K562 (cell line): ENCODE measurements at regions not wholly inside any gene's neighbourhood (a gene's known extent, or its start where the extent isn't known, plus 50 kb on each side); places are given as distances from the start of the nearest gene placed in this dataset.

Experiments used
- ATAC-seq: fragments of 200-7000 bp; cut with Tn5 transposase; 3 replicates; pipeline ENCODE4 v1.9.1; 2020; ENCODE audit warnings: moderate library complexity
- BruUV-seq: library from RNA; stranded (reverse); fragments of 400-500 nt; replicated peaks from 2 replicates; lab custom pipeline; 2021; lab: Mats Ljungman, UMichigan
- CTCF ChIA-PET: fragments of 300-600 bp; formaldehyde crosslinking; extraction: SDS; loops from one replicate; lab custom pipeline; 2021; ENCODE audit warnings: low intra/inter-chr PET ratio; lab: Yijun Ruan, JAX
- POLR2A ChIA-PET: fragments of 300-600, 350-650 bp; sonication (Branson Sonifier 250); formaldehyde crosslinking; extraction: SDS; loops from one replicate; lab custom pipeline; 2021; ENCODE audit warnings: antibody characterized with exemption, inconsistent platforms; lab: Yijun Ruan, JAX
- DNase-seq, 4 experiments: peaks; one replicate each; pipeline versions ENCODE4 v3.0.0 to v3.0.0-alpha.2; 2011 to 2018; ENCODE audit warnings: low spot score in 3 of 4, mixed read lengths in 3 of 4; ENCODE audit errors: extremely low read depth in 1 of 4
- FAIRE-seq: peaks from 2 replicates; lab custom pipeline; 2011; peaks lifted over from hg19 to GRCh38; lab: Jason Lieb, UNC
- H2AFZ ChIP-seq: 2 replicates; pipeline ENCODE4 v1.6.0; 2011; ENCODE audit warnings: low read depth, low read length, control low read depth, inconsistent platforms
- H3K27ac ChIP-seq: fragments of 200-600 bp; 3 replicates; pipeline ENCODE4 v1.8.0; 2011; ENCODE audit warnings: low read depth, mild to moderate bottlenecking, control low read depth, inconsistent platforms, low read length, moderate library complexity, mixed read lengths; ENCODE audit errors: extremely low read depth
- H3K27me3 ChIP-seq, 2 experiments: fragments of 300-600 bp in 1 of 2; 2 replicates in 1 of 2; 3 replicates in 1 of 2; pipeline versions ENCODE4 v1.6.0 to v1.8.0; 2011; ENCODE audit warnings: inconsistent platforms in 2 of 2, low read length in 2 of 2, mild to moderate bottlenecking in 1 of 2, mixed read lengths in 1 of 2, moderate library complexity in 1 of 2; ENCODE audit not compliant: control insufficient read depth in 2 of 2, insufficient read depth in 2 of 2
- H3K36me3 ChIP-seq: fragments of 300-600 bp; 3 replicates; pipeline ENCODE4 v1.8.0; 2011; ENCODE audit warnings: mild to moderate bottlenecking, low read length, inconsistent platforms; ENCODE audit not compliant: control insufficient read depth, insufficient read depth
- H3K4me1 ChIP-seq, 2 experiments: fragments of 200-600 bp in 1 of 2; replicated peaks in 1 of 2; 2 replicates in 1 of 2; 3 replicates in 1 of 2; pipeline versions ENCODE4 v1.5.1 to v1.8.0; 2011; ENCODE audit warnings: inconsistent platforms in 2 of 2, low read length in 2 of 2, mild to moderate bottlenecking in 1 of 2, mixed read lengths in 1 of 2, moderate library complexity in 1 of 2; ENCODE audit not compliant: control insufficient read depth in 2 of 2, insufficient read depth in 2 of 2
- H3K4me2 ChIP-seq: 2 replicates; pipeline ENCODE4 v1.6.1; 2011; ENCODE audit warnings: low read length, control low read depth, inconsistent platforms, mixed read lengths; ENCODE audit not compliant: insufficient read depth
- H3K4me3 ChIP-seq: fragments of 200-600 bp; sonication (generic), shearing (Covaris generic); 2 replicates; pipeline ENCODE4 v1.5.1; 2016; ENCODE audit warnings: control low read depth, inconsistent platforms
- H3K79me2 ChIP-seq: fragments of 200-600 bp; 3 replicates; pipeline ENCODE4 v1.8.0; 2011; ENCODE audit warnings: low read length, inconsistent platforms; ENCODE audit not compliant: control insufficient read depth, insufficient read depth
- H3K9ac ChIP-seq, 2 experiments: 2 replicates each; pipeline versions ENCODE4 v1.6.0 to v1.6.1; 2011; ENCODE audit warnings: low read depth in 2 of 2, low read length in 2 of 2, control low read depth in 1 of 2, inconsistent platforms in 1 of 2, mild to moderate bottlenecking in 1 of 2, mixed read lengths in 1 of 2; ENCODE audit not compliant: insufficient read depth in 1 of 2
- H3K9me1 ChIP-seq: one replicate; pipeline ENCODE4 v1.6.0; 2011; ENCODE audit warnings: inconsistent platforms, mild to moderate bottlenecking, low read length, moderate library complexity; ENCODE audit not compliant: control insufficient read depth, insufficient read depth
- H3K9me3 ChIP-seq: replicated peaks from 2 replicates; pipeline ENCODE4 v1.5.1; 2011; ENCODE audit warnings: low read depth, low read length, inconsistent platforms; ENCODE audit not compliant: control insufficient read depth, insufficient read depth
- H4K20me1 ChIP-seq: replicated peaks from 2 replicates; pipeline ENCODE4 v1.6.1; 2011; ENCODE audit warnings: low read length, inconsistent platforms, mixed read lengths; ENCODE audit not compliant: control insufficient read depth, insufficient read depth
- CBFA2T3 ChIP-seq: fragments of 450-650 bp; IDR thresholded peaks from 2 replicates; pipeline ENCODE4 v1.6.1; 2017
- RAD51 ChIP-seq: fragments of 450-650 bp; IDR thresholded peaks from 2 replicates; pipeline ENCODE4 v1.7.1; 2016; ENCODE audit warnings: low read depth, mild to moderate bottlenecking, borderline replicate concordance
- ZNF140 ChIP-seq: fragments of 250-450 bp; sonication (Bioruptor Pico); IDR thresholded peaks from 2 replicates; pipeline ENCODE4 v1.8.0; 2021; ENCODE audit warnings: moderate library complexity, mild to moderate bottlenecking, inconsistent platforms
- WGBS: fragments of 100-300 bp; shearing (Covaris generic); methylation state at CpG from one replicate; pipeline ENCODE4 v1.1.6; 2016; ENCODE audit warnings: low coverage, mixed read lengths; ENCODE audit not compliant: insufficient coverage; ENCODE audit errors: missing lambda C conversion rate; 5-methylcytosine and 5-hydroxymethylcytosine counted together
- in situ Hi-C: fragments of 300-500 bp; cut with MboI; formaldehyde crosslinking; loops from 4 replicates; pipeline ENCODE4 v1.15.0; 2018; ENCODE audit warnings: inconsistent platforms, mixed read lengths
- intact Hi-C: fragments of 100-400 bp; cut with micrococcal nuclease; formaldehyde crosslinking; loops from 2 replicates; pipeline ENCODE4 v1.14.2; 2022
- TF ChIP-seq, protein P1 (sequence below), 2 experiments: fragments of 450-650 bp; formaldehyde crosslinking in 1 of 2; IDR thresholded peaks; 2 replicates each; pipeline versions ENCODE4 v1.4.0 to v1.6.1; 2014 to 2020; ENCODE audit warnings: mild to moderate bottlenecking in 2 of 2, borderline replicate concordance in 1 of 2, low read depth in 1 of 2

DNA sequence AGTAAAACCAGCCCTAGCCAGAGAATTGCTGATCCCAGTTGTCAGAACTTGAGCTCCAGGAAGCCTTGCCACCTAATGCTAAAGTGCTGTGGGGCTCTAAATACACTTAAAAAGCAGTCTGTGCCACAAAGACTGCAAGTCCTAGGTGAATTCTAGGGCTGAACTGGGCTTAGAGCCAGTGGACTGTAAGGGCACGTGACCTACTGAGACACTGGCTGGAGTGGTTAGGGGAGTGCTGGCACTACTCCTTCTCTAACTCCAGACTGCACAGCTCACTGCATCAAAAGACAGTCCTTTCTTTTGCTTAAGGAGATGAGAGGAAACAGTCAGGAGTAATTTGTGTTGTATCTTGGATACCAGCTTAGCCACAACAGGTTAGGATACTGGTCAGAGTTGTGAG is 1240.2 kb downstream of the FAM133A start:
- no peak overlapping the region for H3K9ac ChIP-seq
- BruUV-seq: no TSS peak
- WGBS: 0% methylated on average over 1 of the region's 1 CpG
- no peaks in the 10 kb centered on the region for H3K9me3 ChIP-seq
- ChIA-PET CTCF (no interaction called here), POLR2A (no interaction called here)
- TF ChIP-seq, protein P1, sequence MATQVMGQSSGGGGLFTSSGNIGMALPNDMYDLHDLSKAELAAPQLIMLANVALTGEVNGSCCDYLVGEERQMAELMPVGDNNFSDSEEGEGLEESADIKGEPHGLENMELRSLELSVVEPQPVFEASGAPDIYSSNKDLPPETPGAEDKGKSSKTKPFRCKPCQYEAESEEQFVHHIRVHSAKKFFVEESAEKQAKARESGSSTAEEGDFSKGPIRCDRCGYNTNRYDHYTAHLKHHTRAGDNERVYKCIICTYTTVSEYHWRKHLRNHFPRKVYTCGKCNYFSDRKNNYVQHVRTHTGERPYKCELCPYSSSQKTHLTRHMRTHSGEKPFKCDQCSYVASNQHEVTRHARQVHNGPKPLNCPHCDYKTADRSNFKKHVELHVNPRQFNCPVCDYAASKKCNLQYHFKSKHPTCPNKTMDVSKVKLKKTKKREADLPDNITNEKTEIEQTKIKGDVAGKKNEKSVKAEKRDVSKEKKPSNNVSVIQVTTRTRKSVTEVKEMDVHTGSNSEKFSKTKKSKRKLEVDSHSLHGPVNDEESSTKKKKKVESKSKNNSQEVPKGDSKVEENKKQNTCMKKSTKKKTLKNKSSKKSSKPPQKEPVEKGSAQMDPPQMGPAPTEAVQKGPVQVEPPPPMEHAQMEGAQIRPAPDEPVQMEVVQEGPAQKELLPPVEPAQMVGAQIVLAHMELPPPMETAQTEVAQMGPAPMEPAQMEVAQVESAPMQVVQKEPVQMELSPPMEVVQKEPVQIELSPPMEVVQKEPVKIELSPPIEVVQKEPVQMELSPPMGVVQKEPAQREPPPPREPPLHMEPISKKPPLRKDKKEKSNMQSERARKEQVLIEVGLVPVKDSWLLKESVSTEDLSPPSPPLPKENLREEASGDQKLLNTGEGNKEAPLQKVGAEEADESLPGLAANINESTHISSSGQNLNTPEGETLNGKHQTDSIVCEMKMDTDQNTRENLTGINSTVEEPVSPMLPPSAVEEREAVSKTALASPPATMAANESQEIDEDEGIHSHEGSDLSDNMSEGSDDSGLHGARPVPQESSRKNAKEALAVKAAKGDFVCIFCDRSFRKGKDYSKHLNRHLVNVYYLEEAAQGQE (IDR thresholded peaks at IDR 0.05; ENCODE audit: borderline replicate concordance): no peak
- TF ChIP-seq, protein P1 (CRISPR knock-in tag; IDR thresholded peaks at IDR 0.05; ENCODE audit: low read depth): no peak
- no peak for TF ChIP-seq ZNF140
- TF ChIP-seq CBFA2T3: no peak
- no peak for TF ChIP-seq RAD51
- intact Hi-C loops (no loop called here), in situ Hi-C loops (no loop called here)
- H2AFZ ChIP-seq: no peak overlapping the region
- no peaks in the 10 kb centered on the region for H4K20me1 ChIP-seq
- H3K79me2 ChIP-seq: no peaks in the 10 kb centered on the region
- no peak overlapping the region for H3K4me2 ChIP-seq
- H3K27me3 ChIP-seq: no peaks in the 10 kb centered on the region
- ATAC-seq: no peak
- no peak for FAIRE-seq
- DNase-seq: no peak
- H3K36me3 ChIP-seq: no peaks in the 10 kb centered on the region
- H3K27ac ChIP-seq: no peak overlapping the region
- H3K4me3 ChIP-seq: no peak overlapping the region
- H3K4me1 ChIP-seq: no peaks in the 10 kb centered on the region
- no peaks in the 10 kb centered on the region for H3K9me1 ChIP-seq
